ENCODE measurements at regions not wholly inside any gene's neighbourhood (a gene's known extent, or its start where the extent isn't known, plus 50 kb on each side); places are given as distances from the start of the nearest gene placed in this dataset.
A peak's percentile ranks its signal among the peaks of the same experiment; 100 is the strongest.

GRCh38 chr6:44005507-44005903 is 121.7 kb downstream of the MRPL14 start:
- Histone ChIP-seq H3K4me2 (ENCODE audit: insufficient read depth, low read length) (no peak overlapping the region), H3K4me1 (ENCODE audit: insufficient read depth, low read length) (peaks cover 17% of the 10 kb centered on the region), H3K79me2 (ENCODE audit: insufficient read depth, low read length) (peaks cover 7% of the 10 kb centered on the region; the same call in 1 of the 2 replicates), H3K27ac (ENCODE audit: low read length) (no peak overlapping the region), H3K36me3 (ENCODE audit: insufficient read depth, low read length) (no peaks in the 10 kb centered on the region; the same call in 1 of the 2 replicates), H3K27me3 (ENCODE audit: insufficient read depth, low read length, poor library complexity) (no peaks in the 10 kb centered on the region), H3K4me3 (ENCODE audit: low read depth in 1 of 2, low read length in 2 of 2) (no peak overlapping the region), H4K20me1 (ENCODE audit: insufficient read depth, low read length) (no peaks in the 10 kb centered on the region; the same call in 1 of the 2 replicates), H3K9ac (ENCODE audit: low read depth, low read length) (no peak overlapping the region), H2AFZ (ENCODE audit: low read depth, low read length) (no peak overlapping the region), H3K9me3 (ENCODE audit: insufficient read depth, low read length, severe bottlenecking) (no peaks in the 10 kb centered on the region)
- no peak for DNase-seq
- ATAC-seq (ENCODE audit: insufficient read depth, low read depth) = no peak
- TF ChIP-seq EZH2 (IDR thresholded peaks at IDR 0.05; ENCODE audit: borderline replicate concordance, low read depth, low read length, severe bottlenecking) (no peak), CTCF (IDR thresholded peaks at IDR 0.05; ENCODE audit: borderline replicate concordance, extremely low read depth, low read length, poor library complexity, severe bottlenecking) (no peak)

- no peaks in the 10 kb centered on the region for H3K9me3 ChIP-seq (ENCODE audit: insufficient read depth, low read length, severe bottlenecking)
- peak; percentile 64 for TF ChIP-seq CTCF (IDR thresholded peaks at IDR 0.05; ENCODE audit: borderline replicate concordance, extremely low read depth, low read length, poor library complexity, severe bottlenecking)
- no peak for TF ChIP-seq EZH2 (IDR thresholded peaks at IDR 0.05; ENCODE audit: borderline replicate concordance, low read depth, low read length, severe bottlenecking)
- peaks cover 23% of the 10 kb centered on the region for H3K4me1 ChIP-seq (ENCODE audit: insufficient read depth, low read length)
- H3K4me2 ChIP-seq (ENCODE audit: insufficient read depth, low read length) = no peak overlapping the region
- peak; percentile 61 for DNase-seq
- no peak overlapping the region for H3K27ac ChIP-seq (ENCODE audit: low read length)
- peaks cover 7% of the 10 kb centered on the region; the same call in 1 of the 2 replicates for H3K79me2 ChIP-seq (ENCODE audit: insufficient read depth, low read length)
- no peak for ATAC-seq (ENCODE audit: insufficient read depth, low read depth)
- no peaks in the 10 kb centered on the region; the same call in 1 of the 2 replicates for H3K36me3 ChIP-seq (ENCODE audit: insufficient read depth, low read length)
- no peaks in the 10 kb centered on the region for H3K27me3 ChIP-seq (ENCODE audit: insufficient read depth, low read length, poor library complexity)
- no peak overlapping the region for H3K9ac ChIP-seq (ENCODE audit: low read depth, low read length)
- H2AFZ ChIP-seq (ENCODE audit: low read depth, low read length) = no peak overlapping the region
- no peaks in the 10 kb centered on the region for H4K20me1 ChIP-seq (ENCODE audit: insufficient read depth, low read length)
- no peak overlapping the region for H3K4me3 ChIP-seq (ENCODE audit: low read depth in 1 of 2, low read length in 2 of 2)
Measured at GRCh38 chr6:44004625-44005506, 122.4 kb downstream of the MRPL14 start.

- ATAC-seq (ENCODE audit: insufficient read depth, low read depth) (no peak), DNase-seq (no peak)
- Histone ChIP-seq H3K4me3 (ENCODE audit: low read depth in 1 of 2, low read length in 2 of 2) (no peak overlapping the region), H3K4me2 (ENCODE audit: insufficient read depth, low read length) (no peak overlapping the region), H3K4me1 (ENCODE audit: insufficient read depth, low read length) (peaks cover 30% of the 10 kb centered on the region), H4K20me1 (ENCODE audit: insufficient read depth, low read length) (no peaks in the 10 kb centered on the region), H3K9ac (ENCODE audit: low read depth, low read length) (no peak overlapping the region), H3K27ac (ENCODE audit: low read length) (no peak overlapping the region), H2AFZ (ENCODE audit: low read depth, low read length) (no peak overlapping the region), H3K27me3 (ENCODE audit: insufficient read depth, low read length, poor library complexity) (no peaks in the 10 kb centered on the region), H3K36me3 (ENCODE audit: insufficient read depth, low read length) (no peaks in the 10 kb centered on the region; the same call in 1 of the 2 replicates), H3K9me3 (ENCODE audit: insufficient read depth, low read length, severe bottlenecking) (no peaks in the 10 kb centered on the region), H3K79me2 (ENCODE audit: insufficient read depth, low read length) (peaks cover 7% of the 10 kb centered on the region; the same call in 1 of the 2 replicates)
- TF ChIP-seq CTCF (IDR thresholded peaks at IDR 0.05; ENCODE audit: borderline replicate concordance, extremely low read depth, low read length, poor library complexity, severe bottlenecking) = no peak
- TF ChIP-seq EZH2 (IDR thresholded peaks at IDR 0.05; ENCODE audit: borderline replicate concordance, low read depth, low read length, severe bottlenecking) = no peak
Measured at GRCh38 chr6:44004136-44004535, 123.1 kb downstream of the MRPL14 start.

Measured in DND-41 (cell line).